ENCODE measurements at regions not wholly inside any gene's neighbourhood (a gene's known extent, or its start where the extent isn't known, plus 50 kb on each side); places are given as distances from the start of the nearest gene placed in this dataset.

GRCh38 chr18:44507729-44508325 lies 172.9 kb upstream of the SETBP1 start:
- no peak for TF ChIP-seq CTCF (IDR thresholded peaks at IDR 0.05; ENCODE audit: unreplicated experiment)
- intact Hi-C loops (cut with micrococcal nuclease; ENCODE audit: unreplicated experiment): no loop called here
- no peak overlapping the region for H3K27ac Mint-ChIP-seq (ENCODE audit: unreplicated experiment)
- no TSS peak for BruUV-seq (replicated peaks)
- no peaks in the 10 kb centered on the region for H3K9me3 Mint-ChIP-seq (ENCODE audit: low read depth, unreplicated experiment)
- no peak overlapping the region for H3K4me3 Mint-ChIP-seq (ENCODE audit: low read depth, unreplicated experiment)
- DNase-seq: no peak
- no peaks in the 10 kb centered on the region for H3K4me1 Mint-ChIP-seq (ENCODE audit: low read depth, unreplicated experiment)
- H3K27me3 Mint-ChIP-seq (ENCODE audit: unreplicated experiment): no peaks in the 10 kb centered on the region
- CTCF ChIA-PET: interaction anchor here (0.6 kb wide), 1 partner anchor 799 kb away, joined by 3 read pairs; no protein-coding TSS in a partner anchor
- no peaks in the 10 kb centered on the region for H3K36me3 Mint-ChIP-seq (ENCODE audit: insufficient read depth, unreplicated experiment)

- BruUV-seq (replicated peaks): no TSS peak
- Mint-ChIP-seq H3K4me1 (ENCODE audit: low read depth, unreplicated experiment) (no peaks in the 10 kb centered on the region), H3K36me3 (ENCODE audit: insufficient read depth, unreplicated experiment) (no peaks in the 10 kb centered on the region), H3K27me3 (ENCODE audit: unreplicated experiment) (no peaks in the 10 kb centered on the region), H3K27ac (ENCODE audit: unreplicated experiment) (no peak overlapping the region), H3K4me3 (ENCODE audit: low read depth, unreplicated experiment) (no peak overlapping the region), H3K9me3 (ENCODE audit: low read depth, unreplicated experiment) (peaks cover 3% of the 10 kb centered on the region)
- CTCF ChIA-PET: no interaction called here
- no peak for DNase-seq
- intact Hi-C loops (cut with micrococcal nuclease; ENCODE audit: unreplicated experiment): no loop called here
- no peak for TF ChIP-seq CTCF (IDR thresholded peaks at IDR 0.05; ENCODE audit: unreplicated experiment)
Observed at GRCh38 chr18:44508474-44508873, 172.2 kb upstream of the SETBP1 start.

GRCh38 chr18:44509048-44509447 lies 171.6 kb upstream of the SETBP1 start:
- BruUV-seq (replicated peaks): no TSS peak
- Mint-ChIP-seq H3K4me3 (ENCODE audit: low read depth, unreplicated experiment) (no peak overlapping the region), H3K27me3 (ENCODE audit: unreplicated experiment) (no peaks in the 10 kb centered on the region), H3K9me3 (ENCODE audit: low read depth, unreplicated experiment) (peaks cover 3% of the 10 kb centered on the region), H3K36me3 (ENCODE audit: insufficient read depth, unreplicated experiment) (no peaks in the 10 kb centered on the region), H3K4me1 (ENCODE audit: low read depth, unreplicated experiment) (no peaks in the 10 kb centered on the region), H3K27ac (ENCODE audit: unreplicated experiment) (no peak overlapping the region)
- TF ChIP-seq CTCF (IDR thresholded peaks at IDR 0.05; ENCODE audit: unreplicated experiment): no peak
- intact Hi-C loops (cut with micrococcal nuclease; ENCODE audit: unreplicated experiment): no loop called here
- CTCF ChIA-PET: interaction anchor here (0.7 kb wide), 1 partner anchor 650 kb away, joined by 3 read pairs; no protein-coding TSS in a partner anchor
- DNase-seq: no peak

GRCh38 chr18:44510390-44510789 lies 170.3 kb upstream of the SETBP1 start:
- CTCF ChIA-PET: no interaction called here

More at GRCh38 chr18:44510390-44510789, 170.3 kb upstream of the SETBP1 start:
- H3K27me3 Mint-ChIP-seq (ENCODE audit: unreplicated experiment): no peaks in the 10 kb centered on the region
- H3K4me1 Mint-ChIP-seq (ENCODE audit: low read depth, unreplicated experiment): no peaks in the 10 kb centered on the region
- H3K4me3 Mint-ChIP-seq (ENCODE audit: low read depth, unreplicated experiment): no peak overlapping the region
- peaks cover 3% of the 10 kb centered on the region for H3K9me3 Mint-ChIP-seq (ENCODE audit: low read depth, unreplicated experiment)
- no peak for DNase-seq
- H3K27ac Mint-ChIP-seq (ENCODE audit: unreplicated experiment): no peak overlapping the region
- BruUV-seq (replicated peaks): no TSS peak
- no peaks in the 10 kb centered on the region for H3K36me3 Mint-ChIP-seq (ENCODE audit: insufficient read depth, unreplicated experiment)
- no peak for TF ChIP-seq CTCF (IDR thresholded peaks at IDR 0.05; ENCODE audit: unreplicated experiment)
- intact Hi-C loops (cut with micrococcal nuclease; ENCODE audit: unreplicated experiment): no loop called here
